Skeletal muscle satellite cell (primary cell): ENCODE measurements at regions not wholly inside any gene's neighbourhood (a gene's known extent, or its start where the extent isn't known, plus 50 kb on each side); places are given as distances from the start of the nearest gene placed in this dataset.

Experiments used
- H3K27me3 ChIP-seq: 2 replicates; pipeline ENCODE4 v1.7.0; 2013; ENCODE audit warnings: low read length; ENCODE audit not compliant: control insufficient read depth, insufficient read depth
- H3K36me3 ChIP-seq: 2 replicates; pipeline ENCODE4 v1.7.0; 2013; ENCODE audit warnings: mild to moderate bottlenecking, control low read depth, low read length; ENCODE audit not compliant: insufficient read depth
- H3K4me1 ChIP-seq: 2 replicates; pipeline ENCODE4 v1.7.0; 2013; ENCODE audit warnings: low read length; ENCODE audit not compliant: control insufficient read depth, insufficient read depth
- H3K4me2 ChIP-seq: 2 replicates; pipeline ENCODE4 v1.7.0; 2013; ENCODE audit warnings: mild to moderate bottlenecking, low read length
- H3K4me3 ChIP-seq: 2 replicates; pipeline ENCODE4 v1.7.0; 2013; ENCODE audit warnings: low read length
- H3K9ac ChIP-seq: 2 replicates; pipeline ENCODE4 v1.7.0; 2013; ENCODE audit warnings: mild to moderate bottlenecking, low read depth, low read length, moderate library complexity
- H3K9me3 ChIP-seq: replicated peaks from 2 replicates; pipeline ENCODE4 v1.7.0; 2013; ENCODE audit warnings: mild to moderate bottlenecking, control low read depth, low read length

- H3K4me2 ChIP-seq = no peak overlapping the region
- H3K4me3 ChIP-seq = no peak overlapping the region
- no peaks in the 10 kb centered on the region for H3K36me3 ChIP-seq
- no peaks in the 10 kb centered on the region for H3K27me3 ChIP-seq
- peaks cover 14% of the 10 kb centered on the region for H3K9me3 ChIP-seq
- no peak overlapping the region for H3K9ac ChIP-seq
- no peaks in the 10 kb centered on the region for H3K4me1 ChIP-seq
Measured at GRCh38 chr10:2445370-2445769, 622.0 kb upstream of the PFKP start.

- no peaks in the 10 kb centered on the region for H3K4me1 ChIP-seq
- H3K27me3 ChIP-seq = no peaks in the 10 kb centered on the region
- no peaks in the 10 kb centered on the region for H3K36me3 ChIP-seq
- peaks cover 14% of the 10 kb centered on the region for H3K9me3 ChIP-seq
- no peak overlapping the region for H3K4me2 ChIP-seq
- no peak overlapping the region for H3K9ac ChIP-seq
- H3K4me3 ChIP-seq = no peak overlapping the region
Measured at GRCh38 chr10:2439983-2440382, 627.4 kb upstream of the PFKP start.

- Histone ChIP-seq H3K9me3 (peaks cover 13% of the 10 kb centered on the region), H3K4me3 (no peak overlapping the region), H3K4me2 (no peak overlapping the region), H3K9ac (no peak overlapping the region), H3K27me3 (no peaks in the 10 kb centered on the region), H3K4me1 (no peaks in the 10 kb centered on the region), H3K36me3 (no peaks in the 10 kb centered on the region)
Measured at GRCh38 chr10:2439000-2439399, 628.3 kb upstream of the PFKP start.

- Histone ChIP-seq H3K4me1 (no peaks in the 10 kb centered on the region), H3K9ac (no peak overlapping the region), H3K4me3 (no peak overlapping the region), H3K4me2 (no peak overlapping the region), H3K27me3 (no peaks in the 10 kb centered on the region), H3K9me3 (peaks cover 10% of the 10 kb centered on the region), H3K36me3 (no peaks in the 10 kb centered on the region)
Measured at GRCh38 chr10:2438248-2438939, 629.0 kb upstream of the PFKP start.

- H3K4me1 ChIP-seq = no peaks in the 10 kb centered on the region
- no peak overlapping the region for H3K4me3 ChIP-seq
- H3K27me3 ChIP-seq = no peaks in the 10 kb centered on the region
- H3K9ac ChIP-seq = no peak overlapping the region
- H3K4me2 ChIP-seq = no peak overlapping the region
- H3K9me3 ChIP-seq = peaks cover 11% of the 10 kb centered on the region
- H3K36me3 ChIP-seq = no peaks in the 10 kb centered on the region
Measured at GRCh38 chr10:2436933-2437332, 630.4 kb upstream of the PFKP start.

GRCh38 chr10:2431961-2432360 lies 635.4 kb upstream of the PFKP start:
- H3K9ac ChIP-seq = no peak overlapping the region
- no peaks in the 10 kb centered on the region for H3K27me3 ChIP-seq
- no peak overlapping the region for H3K4me2 ChIP-seq
- no peaks in the 10 kb centered on the region for H3K36me3 ChIP-seq
- no peaks in the 10 kb centered on the region for H3K4me1 ChIP-seq
- H3K4me3 ChIP-seq = no peak overlapping the region
- H3K9me3 ChIP-seq = peaks cover 10% of the 10 kb centered on the region

GRCh38 chr10:2427412-2427811 lies 639.9 kb upstream of the PFKP start:
- Histone ChIP-seq H3K36me3 (no peaks in the 10 kb centered on the region), H3K9me3 (peaks cover 14% of the 10 kb centered on the region), H3K4me1 (no peaks in the 10 kb centered on the region), H3K9ac (no peak overlapping the region), H3K4me3 (no peak overlapping the region), H3K27me3 (no peaks in the 10 kb centered on the region), H3K4me2 (no peak overlapping the region)

- H3K4me2 ChIP-seq = no peak overlapping the region
- H3K4me1 ChIP-seq = no peaks in the 10 kb centered on the region
- H3K9ac ChIP-seq = no peak overlapping the region
- H3K36me3 ChIP-seq = no peaks in the 10 kb centered on the region
- H3K9me3 ChIP-seq = peaks cover 11% of the 10 kb centered on the region
- H3K4me3 ChIP-seq = no peak overlapping the region
- H3K27me3 ChIP-seq = no peaks in the 10 kb centered on the region
Measured at GRCh38 chr10:2425320-2425719, 642.0 kb upstream of the PFKP start.

- no peak overlapping the region for H3K9ac ChIP-seq
- H3K9me3 ChIP-seq = peaks cover 3% of the 10 kb centered on the region
- H3K4me2 ChIP-seq = no peak overlapping the region
- no peaks in the 10 kb centered on the region for H3K36me3 ChIP-seq
- no peaks in the 10 kb centered on the region for H3K4me1 ChIP-seq
- no peak overlapping the region for H3K4me3 ChIP-seq
- H3K27me3 ChIP-seq = no peaks in the 10 kb centered on the region
Measured at GRCh38 chr10:2414562-2414961, 652.8 kb upstream of the PFKP start.

GRCh38 chr10:2414039-2414438 lies 653.3 kb upstream of the PFKP start:
- no peaks in the 10 kb centered on the region for H3K36me3 ChIP-seq
- H3K4me3 ChIP-seq = no peak overlapping the region

GRCh38 chr10:2410049-2410448 lies 657.3 kb upstream of the PFKP start:
- peaks cover 4% of the 10 kb centered on the region for H3K9me3 ChIP-seq
- no peaks in the 10 kb centered on the region for H3K36me3 ChIP-seq
- no peaks in the 10 kb centered on the region for H3K27me3 ChIP-seq
- no peak overlapping the region for H3K9ac ChIP-seq
- no peaks in the 10 kb centered on the region for H3K4me1 ChIP-seq
- H3K4me2 ChIP-seq = no peak overlapping the region
- H3K4me3 ChIP-seq = no peak overlapping the region

More at GRCh38 chr10:2414039-2414438, 653.3 kb upstream of the PFKP start:
- Histone ChIP-seq H3K4me1 (no peaks in the 10 kb centered on the region), H3K27me3 (no peaks in the 10 kb centered on the region), H3K4me2 (no peak overlapping the region), H3K9ac (no peak overlapping the region), H3K9me3 (peaks cover 3% of the 10 kb centered on the region)

- Histone ChIP-seq H3K4me2 (no peak overlapping the region), H3K9me3 (peaks cover 9% of the 10 kb centered on the region)
Measured at GRCh38 chr10:2401459-2401858, 664.1 kb upstream of the ADARB2 start.

More at GRCh38 chr10:2401459-2401858, 664.1 kb upstream of the ADARB2 start:
- Histone ChIP-seq H3K9ac (no peak overlapping the region), H3K4me1 (no peaks in the 10 kb centered on the region), H3K4me3 (no peak overlapping the region), H3K36me3 (no peaks in the 10 kb centered on the region), H3K27me3 (no peaks in the 10 kb centered on the region)
